HepG2 (cell line): ENCODE measurements at regions not wholly inside any gene's neighbourhood (a gene's known extent, or its start where the extent isn't known, plus 50 kb on each side); places are given as distances from the start of the nearest gene placed in this dataset.

Experiments
- ATAC-seq: fragments of 200-7000 bp; cut with Tn5 transposase; 3 replicates; pipeline ENCODE4 v1.9.1; 2020; ENCODE audit warnings: mild to moderate bottlenecking, moderate library complexity
- BruUV-seq: library from RNA; stranded (reverse); fragments of 400-500 nt; replicated peaks from 2 replicates; lab custom pipeline; 2021; lab: Mats Ljungman, UMichigan
- CTCF ChIA-PET: fragments of 300-600 bp; formaldehyde crosslinking; extraction: SDS; loops from one replicate; lab custom pipeline; 2021; ENCODE audit warnings: low total read pairs, inconsistent platforms, low intra/inter-chr PET ratio; lab: Yijun Ruan, JAX
- POLR2A ChIA-PET: fragments of 350-600 bp; sonication (Branson Sonifier 250); formaldehyde crosslinking; loops from one replicate; lab custom pipeline; 2020; ENCODE audit warnings: antibody characterized with exemption, inconsistent platforms; lab: Yijun Ruan, JAX
- DNase-seq: peaks from one replicate; pipeline ENCODE4 v3.0.0-alpha.2; 2015; ENCODE audit warnings: low spot score
- FAIRE-seq: peaks from 3 replicates; lab custom pipeline; 2011; peaks lifted over from hg19 to GRCh38; lab: Jason Lieb, UNC
- H2AFZ ChIP-seq: one replicate; pipeline ENCODE4 v1.6.1; 2011; ENCODE audit warnings: low read length, inconsistent platforms
- H3K27ac ChIP-seq: fragments of 300-600 bp; 3 replicates; pipeline ENCODE4 v1.8.0; 2011; ENCODE audit warnings: mixed run types, mild to moderate bottlenecking, mixed read lengths, low read length, inconsistent platforms; ENCODE audit not compliant: insufficient read depth; ENCODE audit errors: extremely low read length
- H3K27me3 ChIP-seq, 2 experiments: fragments of 200-600 bp in 1 of 2; 2 replicates in 1 of 2; 3 replicates in 1 of 2; pipeline versions ENCODE4 v1.6.0 to v1.8.0; 2011; ENCODE audit warnings: low read length in 2 of 2, mild to moderate bottlenecking in 2 of 2, moderate library complexity in 2 of 2, inconsistent platforms in 1 of 2; ENCODE audit not compliant: insufficient read depth in 2 of 2, control insufficient read depth in 1 of 2
- H3K36me3 ChIP-seq, 2 experiments: fragments of 200-600 bp in 1 of 2; replicated peaks in 1 of 2; 2 replicates in 1 of 2; 3 replicates in 1 of 2; pipeline versions ENCODE4 v1.5.1 to v1.8.0; 2011; ENCODE audit warnings: low read length in 2 of 2, inconsistent platforms in 1 of 2; ENCODE audit not compliant: insufficient read depth in 2 of 2, control insufficient read depth in 1 of 2
- H3K4me1 ChIP-seq: 2 replicates; pipeline ENCODE4 v1.5.1; 2012; ENCODE audit warnings: low read length, inconsistent platforms; ENCODE audit not compliant: insufficient read depth
- H3K4me2 ChIP-seq: 2 replicates; pipeline ENCODE4 v1.6.0; 2011; ENCODE audit warnings: low read depth, low read length, inconsistent platforms
- H3K4me3 ChIP-seq, 3 experiments: fragments of 200-600 bp in 1 of 3; sonication (generic), shearing (Covaris generic) in 1 of 3; replicated peaks in 1 of 3; 2 replicates each; pipeline ENCODE4 v1.5.1; 2011 to 2016; ENCODE audit warnings: low read length in 3 of 3, inconsistent platforms in 2 of 3, low read depth in 2 of 3, mild to moderate bottlenecking in 2 of 3, control low read depth in 1 of 3, mixed read lengths in 1 of 3; ENCODE audit not compliant: insufficient read depth in 1 of 3
- H3K79me2 ChIP-seq: one replicate; pipeline ENCODE4 v1.6.1; 2011; ENCODE audit warnings: low read length, inconsistent platforms; ENCODE audit not compliant: insufficient read depth
- H3K9ac ChIP-seq: 2 replicates; pipeline ENCODE4 v1.6.0; 2011; ENCODE audit warnings: mild to moderate bottlenecking, low read depth, low read length, inconsistent platforms; ENCODE audit not compliant: insufficient read depth
- H3K9me3 ChIP-seq: 2 replicates; pipeline ENCODE4 v1.5.1; 2012; ENCODE audit warnings: mild to moderate bottlenecking, low read length
- H4K20me1 ChIP-seq: 2 replicates; pipeline ENCODE4 v1.6.0; 2011; ENCODE audit warnings: inconsistent platforms, mild to moderate bottlenecking, low read length, moderate library complexity; ENCODE audit not compliant: insufficient read depth
- NR3C1 ChIP-seq: sonication (generic); formaldehyde crosslinking; IDR thresholded peaks from 2 replicates; pipeline ENCODE4 v1.4.0; 2020; ENCODE audit warnings: missing genetic modification reagents
- SOX5 ChIP-seq: IDR thresholded peaks from 2 replicates; pipeline ENCODE4 v1.6.1; 2016; ENCODE audit warnings: borderline replicate concordance
- STAT5B ChIP-seq: sonication (generic); formaldehyde crosslinking; IDR thresholded peaks from 2 replicates; pipeline ENCODE4 v1.4.0; 2020; ENCODE audit warnings: missing genetic modification reagents
- XRCC5 ChIP-seq: fragments of 200-400 bp; formaldehyde crosslinking; optimal IDR thresholded peaks from 2 replicates; pipeline ENCODE3; 2017; ENCODE audit warnings: mild to moderate bottlenecking, low read length
- ZNF296 ChIP-seq: sonication (generic); formaldehyde crosslinking; conservative IDR thresholded peaks from 2 replicates; pipeline ENCODE4 v1.5.0; 2020; ENCODE audit warnings: mild to moderate bottlenecking, missing genetic modification reagents
- ZNF484 ChIP-seq: sonication (generic); formaldehyde crosslinking; IDR thresholded peaks from 2 replicates; pipeline ENCODE4 v1.5.1; 2020; ENCODE audit warnings: mild to moderate bottlenecking, low read depth, missing genetic modification reagents, borderline replicate concordance
- ZNF567 ChIP-seq: sonication (generic); formaldehyde crosslinking; IDR thresholded peaks from 2 replicates; pipeline ENCODE4 v1.8.1; 2023; ENCODE audit warnings: mild to moderate bottlenecking, missing genetic modification reagents, borderline replicate concordance
- ZNF720 ChIP-seq: sonication (generic); formaldehyde crosslinking; IDR thresholded peaks from 2 replicates; pipeline ENCODE4 v1.4.0; 2020; ENCODE audit warnings: missing genetic modification reagents
- WGBS: methylation state at CpG from one replicate; pipeline ENCODE4 v1.1.6; 2017; ENCODE audit warnings: low lambda C conversion rate; 5-methylcytosine and 5-hydroxymethylcytosine counted together
- in situ Hi-C: cut with HindIII; loops from 2 replicates; pipeline ENCODE4 v1.10.0; 2017; ENCODE audit warnings: low pct_unique_long_range_greater_than_20kb; ENCODE audit not compliant: extremely low pct_ligation_motif_present
- intact Hi-C: fragments of 100-400 bp; cut with micrococcal nuclease; formaldehyde crosslinking; loops from one replicate; pipeline ENCODE4 v1.10.0; 2022; ENCODE audit not compliant: unreplicated experiment
- TF ChIP-seq, protein P1 (sequence below): sonication (generic); formaldehyde crosslinking; IDR thresholded peaks from 2 replicates; pipeline ENCODE4 v1.8.1; 2023; ENCODE audit warnings: mild to moderate bottlenecking, moderate library complexity, missing genetic modification reagents
- TF ChIP-seq, protein P2 (sequence below): IDR thresholded peaks from 2 replicates; pipeline ENCODE4 v1.6.1; 2016; ENCODE audit warnings: low read depth, control low read depth
- TF ChIP-seq, protein P3 (sequence below): sonication (generic); formaldehyde crosslinking; IDR thresholded peaks from 2 replicates; pipeline ENCODE4 v1.5.0; 2020; ENCODE audit warnings: missing genetic modification reagents

DNA sequence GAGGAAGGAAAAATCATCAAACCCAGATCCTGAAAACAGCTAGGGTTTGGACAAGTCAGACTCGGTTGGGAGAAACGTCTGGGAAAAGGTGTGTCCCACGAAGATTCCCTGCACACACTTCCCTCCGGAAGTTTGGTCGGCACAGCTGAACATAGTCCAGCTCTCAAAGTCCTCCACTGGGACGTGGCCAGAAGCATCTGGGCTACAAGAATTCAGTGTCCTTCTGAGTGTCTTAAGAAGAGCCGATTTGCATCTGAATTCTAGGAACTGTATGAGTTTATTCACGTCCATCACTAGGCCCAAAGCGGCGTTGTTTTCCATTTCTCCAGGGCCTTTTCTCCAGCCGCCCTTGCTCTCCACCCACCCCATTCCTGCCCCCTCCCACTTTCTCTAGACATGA, 109.1 kb downstream of the C17orf67 start:
- BruUV-seq, result no TSS peak

More for the DNA sequence above, 109.1 kb downstream of the C17orf67 start:
- no peaks in the 10 kb centered on the region for H3K4me1 ChIP-seq
- H3K4me3 ChIP-seq, result no peak overlapping the region
- ATAC-seq, result no peak
- H2AFZ ChIP-seq, result no peak overlapping the region
- TF ChIP-seq, protein P1, sequence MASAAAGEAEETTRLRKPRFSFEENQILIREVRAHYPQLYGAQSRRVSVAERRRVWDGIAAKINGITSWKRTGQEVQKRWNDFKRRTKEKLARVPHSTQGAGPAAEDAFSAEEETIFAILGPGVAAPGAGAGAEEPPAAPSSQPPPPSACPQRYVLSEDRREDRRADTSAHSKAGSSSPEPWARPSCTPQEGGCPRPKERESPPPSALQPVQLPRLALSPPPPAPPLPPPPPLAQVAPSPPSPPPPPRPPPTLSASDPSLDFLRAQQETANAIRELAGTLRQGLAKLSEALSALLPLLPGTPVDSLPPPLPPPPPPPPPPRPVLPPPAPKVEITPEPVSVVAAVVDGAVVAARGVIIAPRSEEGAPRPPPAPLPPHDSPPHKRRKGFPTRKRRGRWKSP (CRISPR knock-in tag), result no peak
- TF ChIP-seq ZNF567 (no peak), XRCC5 (no peak), ZNF484 (CRISPR knock-in tag) (no peak), SOX5 (CRISPR knock-in tag) (no peak), NR3C1 (no peak), STAT5B (CRISPR knock-in tag) (no peak), ZNF296 (CRISPR knock-in tag) (no peak), ZNF720 (CRISPR knock-in tag) (no peak)
- TF ChIP-seq, protein P2, sequence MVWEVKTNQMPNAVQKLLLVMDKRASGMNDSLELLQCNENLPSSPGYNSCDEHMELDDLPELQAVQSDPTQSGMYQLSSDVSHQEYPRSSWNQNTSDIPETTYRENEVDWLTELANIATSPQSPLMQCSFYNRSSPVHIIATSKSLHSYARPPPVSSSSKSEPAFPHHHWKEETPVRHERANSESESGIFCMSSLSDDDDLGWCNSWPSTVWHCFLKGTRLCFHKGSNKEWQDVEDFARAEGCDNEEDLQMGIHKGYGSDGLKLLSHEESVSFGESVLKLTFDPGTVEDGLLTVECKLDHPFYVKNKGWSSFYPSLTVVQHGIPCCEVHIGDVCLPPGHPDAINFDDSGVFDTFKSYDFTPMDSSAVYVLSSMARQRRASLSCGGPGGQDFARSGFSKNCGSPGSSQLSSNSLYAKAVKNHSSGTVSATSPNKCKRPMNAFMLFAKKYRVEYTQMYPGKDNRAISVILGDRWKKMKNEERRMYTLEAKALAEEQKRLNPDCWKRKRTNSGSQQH (CRISPR knock-in tag), result no peak
- TF ChIP-seq, protein P3, sequence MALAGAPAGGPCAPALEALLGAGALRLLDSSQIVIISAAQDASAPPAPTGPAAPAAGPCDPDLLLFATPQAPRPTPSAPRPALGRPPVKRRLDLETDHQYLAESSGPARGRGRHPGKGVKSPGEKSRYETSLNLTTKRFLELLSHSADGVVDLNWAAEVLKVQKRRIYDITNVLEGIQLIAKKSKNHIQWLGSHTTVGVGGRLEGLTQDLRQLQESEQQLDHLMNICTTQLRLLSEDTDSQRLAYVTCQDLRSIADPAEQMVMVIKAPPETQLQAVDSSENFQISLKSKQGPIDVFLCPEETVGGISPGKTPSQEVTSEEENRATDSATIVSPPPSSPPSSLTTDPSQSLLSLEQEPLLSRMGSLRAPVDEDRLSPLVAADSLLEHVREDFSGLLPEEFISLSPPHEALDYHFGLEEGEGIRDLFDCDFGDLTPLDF (CRISPR knock-in tag), result no peak
- TF ChIP-seq, all 625 proteins: peak for 0
- H3K9me3 ChIP-seq, result no peaks in the 10 kb centered on the region
- no peak overlapping the region for H3K27ac ChIP-seq
- intact Hi-C loops (no loop called here), in situ Hi-C loops (no loop called here)
- no peak overlapping the region for H3K4me2 ChIP-seq
- FAIRE-seq (no peak), DNase-seq (no peak)
- ChIA-PET CTCF (no interaction called here), POLR2A (no interaction called here)
- H3K79me2 ChIP-seq, result no peaks in the 10 kb centered on the region
- WGBS, result 29% methylated on average over 11 of the region's 11 CpGs
- no peaks in the 10 kb centered on the region for H3K36me3 ChIP-seq
- H3K9ac ChIP-seq, result no peak overlapping the region
- H3K27me3 ChIP-seq, result peaks cover 2 to 30% of the 10 kb centered on the region in 2 experiments; a peak in 4 of 5 replicates
- H4K20me1 ChIP-seq, result no peaks in the 10 kb centered on the region
